ENCODE measurements at regions not wholly inside any gene's neighbourhood (a gene's known extent, or its start where the extent isn't known, plus 50 kb on each side); places are given as distances from the start of the nearest gene placed in this dataset.

- H3K27ac Mint-ChIP-seq (ENCODE audit: unreplicated experiment): no peak overlapping the region
- no peaks in the 10 kb centered on the region for H3K27me3 Mint-ChIP-seq (ENCODE audit: unreplicated experiment)
- no peaks in the 10 kb centered on the region for H3K4me1 Mint-ChIP-seq (ENCODE audit: unreplicated experiment)
- H3K9me3 Mint-ChIP-seq (ENCODE audit: unreplicated experiment): no peaks in the 10 kb centered on the region
- H3K4me3 Mint-ChIP-seq (ENCODE audit: unreplicated experiment): no peak overlapping the region
- DNase-seq (ENCODE audit: low spot score): no peak
- H3K36me3 Mint-ChIP-seq (ENCODE audit: low read depth, unreplicated experiment): no peaks in the 10 kb centered on the region
- no peak for TF ChIP-seq CTCF (IDR thresholded peaks at IDR 0.05; ENCODE audit: unreplicated experiment)
Observed at GRCh38 chr11:41519696-41520095, 60.2 kb upstream of the LRRC4C start.

DNA sequence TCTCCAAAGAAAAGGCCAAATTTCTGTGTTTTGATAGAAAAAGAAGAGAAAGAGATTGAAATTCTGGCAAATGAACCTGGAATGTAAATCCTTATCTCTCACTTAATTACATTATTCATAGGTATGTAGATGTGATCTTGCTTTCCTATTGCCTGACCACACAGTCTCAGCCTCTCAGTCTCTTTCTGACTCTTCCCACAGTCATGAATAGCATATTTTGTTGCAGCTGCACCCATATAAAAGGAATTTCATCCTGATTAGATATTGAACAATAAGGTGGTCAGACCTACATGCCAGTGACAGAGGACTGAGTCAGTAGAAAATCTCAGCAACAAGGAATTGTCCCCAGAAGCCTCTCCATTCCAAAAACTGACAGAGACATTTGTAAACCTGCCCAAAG lies 62.9 kb upstream of the LRRC4C start:
- H3K36me3 Mint-ChIP-seq (ENCODE audit: low read depth, unreplicated experiment): no peaks in the 10 kb centered on the region
- DNase-seq (ENCODE audit: low spot score): no peak
- H3K9me3 Mint-ChIP-seq (ENCODE audit: unreplicated experiment): no peaks in the 10 kb centered on the region
- no peaks in the 10 kb centered on the region for H3K27me3 Mint-ChIP-seq (ENCODE audit: unreplicated experiment)
- no peak for TF ChIP-seq CTCF (IDR thresholded peaks at IDR 0.05; ENCODE audit: unreplicated experiment)
- no peaks in the 10 kb centered on the region for H3K4me1 Mint-ChIP-seq (ENCODE audit: unreplicated experiment)
- H3K27ac Mint-ChIP-seq (ENCODE audit: unreplicated experiment): no peak overlapping the region
- H3K4me3 Mint-ChIP-seq (ENCODE audit: unreplicated experiment): no peak overlapping the region

GRCh38 chr11:41522899-41523672 lies 63.6 kb upstream of the LRRC4C start:
- TF ChIP-seq CTCF (IDR thresholded peaks at IDR 0.05; ENCODE audit: unreplicated experiment): no peak
- no peaks in the 10 kb centered on the region for H3K27me3 Mint-ChIP-seq (ENCODE audit: unreplicated experiment)
- no peak overlapping the region for H3K4me3 Mint-ChIP-seq (ENCODE audit: unreplicated experiment)
- no peaks in the 10 kb centered on the region for H3K4me1 Mint-ChIP-seq (ENCODE audit: unreplicated experiment)
- no peak for DNase-seq (ENCODE audit: low spot score)
- no peaks in the 10 kb centered on the region for H3K9me3 Mint-ChIP-seq (ENCODE audit: unreplicated experiment)
- H3K36me3 Mint-ChIP-seq (ENCODE audit: low read depth, unreplicated experiment): no peaks in the 10 kb centered on the region
- no peak overlapping the region for H3K27ac Mint-ChIP-seq (ENCODE audit: unreplicated experiment)

GRCh38 chr11:41527530-41527929 lies 68.1 kb upstream of the LRRC4C start:
- H3K36me3 Mint-ChIP-seq (ENCODE audit: low read depth, unreplicated experiment): no peaks in the 10 kb centered on the region
- no peak for TF ChIP-seq CTCF (IDR thresholded peaks at IDR 0.05; ENCODE audit: unreplicated experiment)
- H3K4me1 Mint-ChIP-seq (ENCODE audit: unreplicated experiment): peaks cover 8% of the 10 kb centered on the region
- H3K27me3 Mint-ChIP-seq (ENCODE audit: unreplicated experiment): peaks cover 1% of the 10 kb centered on the region
- no peak overlapping the region for H3K27ac Mint-ChIP-seq (ENCODE audit: unreplicated experiment)
- H3K4me3 Mint-ChIP-seq (ENCODE audit: unreplicated experiment): no peak overlapping the region
- H3K9me3 Mint-ChIP-seq (ENCODE audit: unreplicated experiment): no peaks in the 10 kb centered on the region
- DNase-seq (ENCODE audit: low spot score): no peak

DNA sequence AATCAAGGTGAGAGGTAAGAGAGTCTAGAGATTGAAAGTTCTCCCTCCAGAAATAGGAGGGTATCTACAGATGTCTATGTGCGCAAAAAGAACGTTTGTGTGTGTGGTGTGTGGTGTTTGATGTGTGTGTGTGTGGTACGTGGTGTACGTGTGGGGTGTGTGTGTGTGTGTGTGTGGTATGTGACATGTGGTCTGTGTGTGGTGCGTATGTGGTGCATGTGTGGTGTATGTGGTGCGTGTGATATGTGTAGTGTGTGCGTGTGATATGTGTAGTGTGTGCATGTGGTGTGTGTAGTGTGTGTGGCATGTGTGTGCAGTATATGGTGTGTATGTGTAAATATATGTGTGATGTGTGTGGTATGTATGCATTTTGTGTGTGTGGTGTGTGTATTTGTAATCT lies 73.0 kb upstream of the LRRC4C start:
- H3K36me3 Mint-ChIP-seq (ENCODE audit: low read depth, unreplicated experiment): no peaks in the 10 kb centered on the region
- no peaks in the 10 kb centered on the region for H3K9me3 Mint-ChIP-seq (ENCODE audit: unreplicated experiment)
- H3K27ac Mint-ChIP-seq (ENCODE audit: unreplicated experiment): no peak overlapping the region
- H3K4me3 Mint-ChIP-seq (ENCODE audit: unreplicated experiment): no peak overlapping the region
- DNase-seq (ENCODE audit: low spot score): no peak
- TF ChIP-seq CTCF (IDR thresholded peaks at IDR 0.05; ENCODE audit: unreplicated experiment): no peak
- peaks cover 8% of the 10 kb centered on the region for H3K4me1 Mint-ChIP-seq (ENCODE audit: unreplicated experiment)
- H3K27me3 Mint-ChIP-seq (ENCODE audit: unreplicated experiment): peaks cover 1% of the 10 kb centered on the region
